ENCODE measurements at regions not wholly inside any gene's neighbourhood (a gene's known extent, or its start where the extent isn't known, plus 50 kb on each side); places are given as distances from the start of the nearest gene placed in this dataset.

DNA sequence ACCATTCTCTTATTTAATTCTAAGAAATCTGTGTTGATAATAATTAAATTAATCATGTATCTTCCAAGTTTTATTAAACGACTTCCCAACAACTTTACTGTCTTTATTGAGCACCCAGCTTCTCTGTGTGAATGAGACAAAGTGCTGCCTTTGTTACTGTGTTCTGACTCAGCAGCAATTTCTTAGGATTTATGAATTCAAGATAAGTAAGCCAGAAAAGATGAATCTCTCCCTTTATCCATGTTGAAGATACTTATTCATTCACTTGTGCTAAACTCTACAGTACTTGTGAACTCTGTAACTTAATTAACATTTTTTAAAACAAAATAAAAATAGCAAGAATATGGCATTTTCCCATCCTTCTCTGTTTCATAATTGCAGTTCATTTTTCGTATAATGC is 1403.3 kb upstream of the DDX18 start:
- Histone ChIP-seq H3K27me3 (ENCODE audit: low read depth) (no peaks in the 10 kb centered on the region), H3K27ac (replicated peaks) (no peak overlapping the region), H3K9me3 (replicated peaks) (peaks cover 12% of the 10 kb centered on the region), H3K4me1 (no peaks in the 10 kb centered on the region), H3K36me3 (no peaks in the 10 kb centered on the region), H3K4me3 (no peak overlapping the region)
- no peak for DNase-seq
- intact Hi-C loops (cut with micrococcal nuclease) = no loop called here
- TF ChIP-seq, protein P1, sequence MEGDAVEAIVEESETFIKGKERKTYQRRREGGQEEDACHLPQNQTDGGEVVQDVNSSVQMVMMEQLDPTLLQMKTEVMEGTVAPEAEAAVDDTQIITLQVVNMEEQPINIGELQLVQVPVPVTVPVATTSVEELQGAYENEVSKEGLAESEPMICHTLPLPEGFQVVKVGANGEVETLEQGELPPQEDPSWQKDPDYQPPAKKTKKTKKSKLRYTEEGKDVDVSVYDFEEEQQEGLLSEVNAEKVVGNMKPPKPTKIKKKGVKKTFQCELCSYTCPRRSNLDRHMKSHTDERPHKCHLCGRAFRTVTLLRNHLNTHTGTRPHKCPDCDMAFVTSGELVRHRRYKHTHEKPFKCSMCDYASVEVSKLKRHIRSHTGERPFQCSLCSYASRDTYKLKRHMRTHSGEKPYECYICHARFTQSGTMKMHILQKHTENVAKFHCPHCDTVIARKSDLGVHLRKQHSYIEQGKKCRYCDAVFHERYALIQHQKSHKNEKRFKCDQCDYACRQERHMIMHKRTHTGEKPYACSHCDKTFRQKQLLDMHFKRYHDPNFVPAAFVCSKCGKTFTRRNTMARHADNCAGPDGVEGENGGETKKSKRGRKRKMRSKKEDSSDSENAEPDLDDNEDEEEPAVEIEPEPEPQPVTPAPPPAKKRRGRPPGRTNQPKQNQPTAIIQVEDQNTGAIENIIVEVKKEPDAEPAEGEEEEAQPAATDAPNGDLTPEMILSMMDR (IDR thresholded peaks at IDR 0.05; ENCODE audit: borderline replicate concordance) = no peak

DNA sequence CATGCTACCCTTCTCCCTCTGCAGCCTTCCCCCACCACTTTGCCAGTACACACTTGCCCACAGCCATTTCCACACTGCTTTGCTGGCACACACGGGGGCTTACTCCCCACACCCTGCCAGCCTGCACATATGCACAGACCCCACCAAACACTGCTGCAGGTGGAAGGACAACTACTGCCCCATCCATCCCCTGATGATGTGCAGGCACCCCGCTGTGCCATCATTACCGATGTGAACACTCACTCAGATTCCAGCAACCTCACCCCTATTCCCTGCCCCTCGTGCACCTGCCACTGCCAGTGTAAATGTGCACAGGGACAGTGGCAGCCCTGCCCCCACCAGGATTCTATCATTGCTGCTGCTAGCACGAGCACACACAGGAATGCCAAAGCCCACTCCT is 1400.8 kb upstream of the DDX18 start:
- intact Hi-C loops (cut with micrococcal nuclease) = no loop called here
- no peak overlapping the region for H3K4me3 ChIP-seq
- peaks cover 19% of the 10 kb centered on the region for H3K9me3 ChIP-seq (replicated peaks)
- H3K27me3 ChIP-seq (ENCODE audit: low read depth) = no peaks in the 10 kb centered on the region
- TF ChIP-seq, protein P1 (IDR thresholded peaks at IDR 0.05; ENCODE audit: borderline replicate concordance) = no peak
- H3K36me3 ChIP-seq = no peaks in the 10 kb centered on the region
- H3K27ac ChIP-seq (replicated peaks) = no peak overlapping the region
- no peaks in the 10 kb centered on the region for H3K4me1 ChIP-seq
- no peak for DNase-seq

GRCh38 chr2:116416731-116417377 is 1397.6 kb upstream of the DDX18 start:
- no peak overlapping the region for H3K4me3 ChIP-seq
- H3K9me3 ChIP-seq (replicated peaks) = peaks cover 34% of the 10 kb centered on the region
- intact Hi-C loops (cut with micrococcal nuclease) = no loop called here
- TF ChIP-seq, protein P1 (IDR thresholded peaks at IDR 0.05; ENCODE audit: borderline replicate concordance) = no peak
- no peaks in the 10 kb centered on the region for H3K36me3 ChIP-seq
- H3K27me3 ChIP-seq (ENCODE audit: low read depth) = no peaks in the 10 kb centered on the region
- H3K4me1 ChIP-seq = no peaks in the 10 kb centered on the region
- DNase-seq = no peak
- no peak overlapping the region for H3K27ac ChIP-seq (replicated peaks)

DNA sequence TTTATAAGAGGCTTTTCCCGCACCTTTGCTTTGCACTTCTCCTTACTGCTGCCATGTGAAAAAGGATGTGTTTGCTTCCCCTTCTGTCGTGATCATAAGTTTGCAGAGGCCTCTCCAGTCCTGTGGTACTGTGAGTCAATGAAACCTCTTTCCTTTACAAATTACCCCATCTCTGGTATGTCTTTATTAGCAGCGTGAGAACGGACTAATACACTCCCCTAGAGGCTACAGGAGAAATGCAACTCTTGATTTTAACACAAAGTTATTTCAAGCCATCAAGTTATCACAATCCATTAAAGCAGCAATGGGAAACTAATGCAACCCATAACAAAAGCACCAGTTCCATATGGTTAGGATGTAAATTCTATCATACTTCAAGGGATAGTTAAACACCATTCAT is 1378.8 kb upstream of the DDX18 start:
- TF ChIP-seq, protein P1 (IDR thresholded peaks at IDR 0.05; ENCODE audit: borderline replicate concordance) = no peak
- intact Hi-C loops (cut with micrococcal nuclease) = no loop called here
- Histone ChIP-seq H3K4me1 (no peaks in the 10 kb centered on the region), H3K9me3 (replicated peaks) (peaks cover 25% of the 10 kb centered on the region), H3K4me3 (no peak overlapping the region), H3K27me3 (ENCODE audit: low read depth) (no peaks in the 10 kb centered on the region), H3K27ac (replicated peaks) (no peak overlapping the region), H3K36me3 (no peaks in the 10 kb centered on the region)
- DNase-seq = no peak

DNA sequence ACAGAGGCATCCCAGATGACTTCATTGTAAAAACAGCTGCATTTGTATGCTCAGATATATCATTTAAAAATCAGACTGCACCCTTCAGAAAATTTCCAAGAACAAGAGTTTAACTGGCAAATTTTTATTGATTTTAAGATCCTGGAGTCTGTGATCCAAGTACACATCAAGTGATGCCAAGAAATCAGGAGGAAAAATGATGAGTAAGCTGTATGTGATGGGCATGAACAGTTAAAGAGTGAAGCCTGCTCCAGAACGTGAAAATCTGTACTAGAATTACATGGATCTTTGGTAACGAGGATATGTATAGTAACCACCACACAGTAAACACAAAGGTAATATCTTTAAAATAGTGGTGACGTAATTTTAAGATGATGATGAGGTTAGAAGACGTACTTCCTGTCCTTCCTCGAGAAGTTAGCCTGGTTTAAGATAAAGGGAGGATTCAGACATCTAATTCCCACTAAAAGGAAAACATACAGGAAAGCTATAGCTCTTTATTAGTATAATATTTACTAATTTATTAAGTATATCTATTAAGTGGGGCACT is 1374.3 kb upstream of the DDX18 start:
- peaks cover 39% of the 10 kb centered on the region for H3K9me3 ChIP-seq (replicated peaks)
- no peaks in the 10 kb centered on the region for H3K36me3 ChIP-seq
- H3K4me3 ChIP-seq = no peak overlapping the region
- no peaks in the 10 kb centered on the region for H3K27me3 ChIP-seq (ENCODE audit: low read depth)
- TF ChIP-seq, protein P1 (IDR thresholded peaks at IDR 0.05; ENCODE audit: borderline replicate concordance) = no peak
- intact Hi-C loops (cut with micrococcal nuclease) = no loop called here
- DNase-seq = no peak
- H3K4me1 ChIP-seq = no peaks in the 10 kb centered on the region
- H3K27ac ChIP-seq (replicated peaks) = no peak overlapping the region

Data from left ventricle myocardium inferior (tissue), 1 donor.